MM.1S (cell line): ENCODE measurements at regions not wholly inside any gene's neighbourhood (a gene's known extent, or its start where the extent isn't known, plus 50 kb on each side); places are given as distances from the start of the nearest gene placed in this dataset.

Experiments used
- DNase-seq: peaks from one replicate; pipeline ENCODE4 v3.0.0-alpha.2; 2015
- H2AFZ ChIP-seq: fragments of 300-600 bp; sonication (generic); 2 replicates; pipeline ENCODE4 v1.6.0; 2016; ENCODE audit warnings: antibody characterized with exemption, low read length
- H3F3A ChIP-seq: fragments of 300-600 bp; sonication (generic); 2 replicates; pipeline ENCODE4 v1.6.1; 2016; ENCODE audit warnings: mild to moderate bottlenecking, antibody characterized with exemption, low read length, moderate library complexity, mixed read lengths; ENCODE audit not compliant: insufficient read depth
- H3K27ac ChIP-seq: fragments of 300-600 bp; sonication (generic); 2 replicates; pipeline ENCODE4 v1.5.1; 2016; ENCODE audit warnings: mild to moderate bottlenecking, low read length
- H3K27me3 ChIP-seq: fragments of 300-600 bp; sonication (generic); replicated peaks from 2 replicates; pipeline ENCODE4 v1.6.0; 2016; ENCODE audit warnings: low read length; ENCODE audit not compliant: insufficient read depth
- H3K36me3 ChIP-seq: fragments of 300-600 bp; sonication (generic); replicated peaks from 2 replicates; pipeline ENCODE4 v1.6.1; 2016; ENCODE audit warnings: mild to moderate bottlenecking, low read length, mixed read lengths; ENCODE audit not compliant: insufficient read depth
- H3K4me1 ChIP-seq: fragments of 300-600 bp; sonication (generic); 2 replicates; pipeline ENCODE4 v1.6.1; 2016; ENCODE audit warnings: low read length, mixed read lengths
- H3K4me2 ChIP-seq: fragments of 300-600 bp; sonication (generic); 2 replicates; pipeline ENCODE4 v1.6.0; 2016; ENCODE audit warnings: low read depth, low read length
- H3K4me3 ChIP-seq: fragments of 300-600 bp; sonication (generic); 2 replicates; pipeline ENCODE4 v1.5.1; 2016; ENCODE audit warnings: low read length, mixed read lengths
- H3K79me2 ChIP-seq: fragments of 300-600 bp; sonication (generic); 2 replicates; pipeline ENCODE4 v1.6.1; 2016; ENCODE audit warnings: mixed run types, low read length, mixed read lengths
- H3K9ac ChIP-seq: fragments of 300-600 bp; sonication (generic); 2 replicates; pipeline ENCODE4 v1.6.1; 2016; ENCODE audit warnings: low read length, mixed read lengths
- H3K9me2 ChIP-seq: fragments of 300-600 bp; sonication (generic); replicated peaks from 2 replicates; pipeline ENCODE4 v1.6.1; 2016; ENCODE audit warnings: mild to moderate bottlenecking, low read length, mixed read lengths; ENCODE audit not compliant: insufficient read depth
- H3K9me3 ChIP-seq: fragments of 300-600 bp; sonication (generic); replicated peaks from 2 replicates; pipeline ENCODE4 v1.6.1; 2016; ENCODE audit warnings: mild to moderate bottlenecking, low read length, mixed read lengths; ENCODE audit not compliant: insufficient read depth
- H4K20me1 ChIP-seq: fragments of 300-600 bp; sonication (generic); 2 replicates; pipeline ENCODE4 v1.6.1; 2016; ENCODE audit warnings: mild to moderate bottlenecking, low read length, moderate library complexity, mixed read lengths; ENCODE audit not compliant: insufficient read depth
- EZH2 ChIP-seq: fragments of 300-600 bp; sonication (generic); optimal IDR thresholded peaks from 2 replicates; pipeline ENCODE3; 2017; ENCODE audit warnings: low read depth, mild to moderate bottlenecking, antibody characterized with exemption, low read length, mixed read lengths
- EZH2phosphoT487 ChIP-seq: fragments of 300-600 bp; sonication (generic); IDR thresholded peaks from 2 replicates; pipeline ENCODE4 v1.6.1; 2018; ENCODE audit warnings: antibody characterized with exemption, low read length
- TF ChIP-seq, protein P1 (sequence below): fragments of 300-600 bp; sonication (generic); IDR thresholded peaks from 2 replicates; pipeline ENCODE4 v1.5.1; 2016; ENCODE audit warnings: antibody characterized with exemption, low read length, mixed read lengths

DNA sequence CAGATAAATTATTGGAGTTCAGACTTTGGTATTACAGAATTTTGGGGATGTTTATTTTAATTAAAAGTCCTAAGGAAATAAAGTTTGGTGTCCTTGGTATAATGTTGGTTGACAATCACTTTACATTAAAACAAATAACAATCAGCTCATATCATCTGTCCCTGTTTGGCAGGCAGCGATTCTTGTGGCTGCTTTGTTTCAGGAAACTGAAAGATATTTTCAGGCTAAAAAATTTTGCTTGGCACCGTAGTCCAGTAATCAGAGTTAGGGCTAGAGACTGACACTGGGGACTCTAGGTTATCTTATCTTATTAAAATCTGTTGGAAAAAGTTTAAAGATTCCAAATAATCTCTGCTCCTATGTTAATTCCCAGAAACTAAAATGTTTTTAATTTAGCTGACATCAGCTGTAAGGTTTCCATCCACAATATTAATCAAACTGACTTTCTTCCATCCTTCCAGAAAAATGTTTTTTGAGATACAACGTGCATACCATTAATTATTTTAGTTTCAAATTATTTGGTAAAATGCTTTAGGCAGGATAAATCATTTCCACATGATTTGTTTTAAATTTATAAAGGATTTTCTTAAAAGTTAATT lies 97.6 kb downstream of the ZIC5 start:
- no peak overlapping the region for H3K4me2 ChIP-seq
- no peaks in the 10 kb centered on the region for H3K36me3 ChIP-seq
- no peak overlapping the region for H3K27ac ChIP-seq
- no peaks in the 10 kb centered on the region for H4K20me1 ChIP-seq
- no peak overlapping the region for H2AFZ ChIP-seq
- no peak for TF ChIP-seq EZH2
- no peaks in the 10 kb centered on the region for H3K9me2 ChIP-seq
- no peaks in the 10 kb centered on the region for H3K79me2 ChIP-seq
- H3K4me3 ChIP-seq, result no peak overlapping the region
- H3K9me3 ChIP-seq, result no peaks in the 10 kb centered on the region
- no peak overlapping the region for H3K9ac ChIP-seq
- H3K4me1 ChIP-seq, result no peaks in the 10 kb centered on the region
- H3F3A ChIP-seq, result no peaks in the 10 kb centered on the region
- H3K27me3 ChIP-seq, result no peaks in the 10 kb centered on the region
- no peak for DNase-seq

DNA sequence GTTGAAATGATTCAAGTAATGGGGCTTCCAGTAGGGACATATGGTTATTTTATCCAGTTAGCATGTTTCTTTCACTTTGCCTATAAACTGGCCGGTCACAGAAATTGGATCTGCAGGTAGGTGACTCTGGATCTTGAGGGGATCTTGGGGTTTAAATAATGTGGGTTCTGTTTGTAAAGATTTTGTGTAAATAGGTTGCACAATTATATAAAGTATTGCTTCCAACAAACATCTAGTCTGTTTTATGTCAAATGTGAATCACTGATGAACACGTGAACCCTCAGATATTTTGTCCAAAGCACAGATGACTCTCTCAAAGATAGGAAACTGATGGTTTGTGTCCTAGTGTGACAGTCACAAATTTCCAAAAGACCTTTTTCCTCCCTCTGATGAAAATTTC lies 98.4 kb downstream of the ZIC5 start:
- Histone ChIP-seq H3K79me2 (no peaks in the 10 kb centered on the region), H3K36me3 (no peaks in the 10 kb centered on the region), H3K27me3 (no peaks in the 10 kb centered on the region), H2AFZ (no peak overlapping the region), H4K20me1 (no peaks in the 10 kb centered on the region), H3K4me3 (no peak overlapping the region), H3K9me2 (no peaks in the 10 kb centered on the region), H3F3A (no peaks in the 10 kb centered on the region), H3K27ac (no peak overlapping the region), H3K4me2 (no peak overlapping the region), H3K4me1 (no peaks in the 10 kb centered on the region), H3K9ac (no peak overlapping the region), H3K9me3 (no peaks in the 10 kb centered on the region)
- TF ChIP-seq EZH2phosphoT487, result no peak
- TF ChIP-seq, protein P1, sequence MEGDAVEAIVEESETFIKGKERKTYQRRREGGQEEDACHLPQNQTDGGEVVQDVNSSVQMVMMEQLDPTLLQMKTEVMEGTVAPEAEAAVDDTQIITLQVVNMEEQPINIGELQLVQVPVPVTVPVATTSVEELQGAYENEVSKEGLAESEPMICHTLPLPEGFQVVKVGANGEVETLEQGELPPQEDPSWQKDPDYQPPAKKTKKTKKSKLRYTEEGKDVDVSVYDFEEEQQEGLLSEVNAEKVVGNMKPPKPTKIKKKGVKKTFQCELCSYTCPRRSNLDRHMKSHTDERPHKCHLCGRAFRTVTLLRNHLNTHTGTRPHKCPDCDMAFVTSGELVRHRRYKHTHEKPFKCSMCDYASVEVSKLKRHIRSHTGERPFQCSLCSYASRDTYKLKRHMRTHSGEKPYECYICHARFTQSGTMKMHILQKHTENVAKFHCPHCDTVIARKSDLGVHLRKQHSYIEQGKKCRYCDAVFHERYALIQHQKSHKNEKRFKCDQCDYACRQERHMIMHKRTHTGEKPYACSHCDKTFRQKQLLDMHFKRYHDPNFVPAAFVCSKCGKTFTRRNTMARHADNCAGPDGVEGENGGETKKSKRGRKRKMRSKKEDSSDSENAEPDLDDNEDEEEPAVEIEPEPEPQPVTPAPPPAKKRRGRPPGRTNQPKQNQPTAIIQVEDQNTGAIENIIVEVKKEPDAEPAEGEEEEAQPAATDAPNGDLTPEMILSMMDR, result no peak
- TF ChIP-seq EZH2, result no peak
- no peak for DNase-seq

DNA sequence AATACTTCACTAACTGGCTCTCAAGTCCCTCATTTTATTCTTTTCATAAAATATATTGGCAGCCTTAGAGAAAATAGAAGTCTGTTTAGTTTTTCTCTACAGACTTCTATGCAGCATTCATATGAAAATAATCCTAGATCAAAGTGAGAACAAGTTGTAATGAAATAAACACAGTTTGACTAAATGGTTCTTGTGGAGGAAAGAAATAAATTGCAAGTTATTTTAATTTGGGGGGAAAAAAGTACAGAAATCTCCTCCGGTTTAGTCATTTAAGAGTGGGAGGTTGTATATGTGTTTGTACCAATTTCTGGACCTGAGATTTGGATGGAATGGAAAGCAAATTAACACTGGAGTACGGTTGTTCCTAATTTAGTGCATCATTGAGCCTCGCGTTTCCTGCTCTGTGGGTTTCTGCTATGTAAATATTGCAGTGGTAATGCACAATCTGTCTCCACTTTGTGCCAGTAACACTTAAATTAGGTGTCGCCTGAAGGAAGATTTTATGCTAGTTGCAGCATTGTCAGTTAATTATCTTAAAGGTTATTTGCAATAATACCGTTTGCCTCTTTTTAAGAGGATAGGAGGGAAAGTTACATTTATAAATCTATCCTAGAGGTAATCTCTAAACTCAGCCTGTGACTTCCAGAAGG lies 100.2 kb downstream of the ZIC5 start:
- Histone ChIP-seq H3K27ac (no peak overlapping the region), H3K4me1 (no peaks in the 10 kb centered on the region), H4K20me1 (no peaks in the 10 kb centered on the region), H3K4me2 (no peak overlapping the region), H3K4me3 (no peak overlapping the region), H3K79me2 (no peaks in the 10 kb centered on the region), H3F3A (no peaks in the 10 kb centered on the region), H2AFZ (no peak overlapping the region), H3K9me3 (no peaks in the 10 kb centered on the region), H3K36me3 (no peaks in the 10 kb centered on the region), H3K27me3 (no peaks in the 10 kb centered on the region), H3K9me2 (no peaks in the 10 kb centered on the region), H3K9ac (no peak overlapping the region)
- DNase-seq, result no peak
- no peak for TF ChIP-seq EZH2phosphoT487
- TF ChIP-seq, protein P1, result no peak
- TF ChIP-seq EZH2, result no peak

DNA sequence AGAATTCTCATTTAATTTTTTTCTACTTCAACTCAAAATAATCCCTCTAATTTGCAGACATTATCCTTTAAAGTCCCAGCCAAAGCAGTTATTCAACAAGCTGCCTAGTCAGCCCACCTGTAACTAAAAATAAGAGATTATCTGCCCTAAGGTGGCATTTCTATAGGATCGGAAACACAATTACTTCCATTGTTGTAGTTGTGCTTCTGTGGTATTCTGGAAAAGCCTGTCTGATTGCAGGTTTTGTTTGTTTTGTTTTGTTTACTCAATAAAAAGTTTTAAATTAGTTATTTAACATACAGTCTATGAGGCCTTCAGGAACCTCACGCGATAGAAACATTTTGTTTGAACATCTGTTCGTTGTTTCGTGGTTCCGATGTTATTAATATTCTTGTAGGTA lies 101.0 kb downstream of the ZIC5 start:
- Histone ChIP-seq H3K4me1 (no peaks in the 10 kb centered on the region), H3K27ac (no peak overlapping the region), H3K4me3 (no peak overlapping the region), H3K4me2 (no peak overlapping the region), H3K9me3 (no peaks in the 10 kb centered on the region), H3K9ac (no peak overlapping the region), H3K36me3 (no peaks in the 10 kb centered on the region), H3F3A (no peaks in the 10 kb centered on the region), H3K9me2 (no peaks in the 10 kb centered on the region), H3K27me3 (no peaks in the 10 kb centered on the region), H3K79me2 (no peaks in the 10 kb centered on the region), H4K20me1 (no peaks in the 10 kb centered on the region), H2AFZ (no peak overlapping the region)
- TF ChIP-seq, protein P1, result no peak
- TF ChIP-seq EZH2phosphoT487 (no peak), EZH2 (no peak)
- DNase-seq, result no peak
